B cell (primary cell): ENCODE measurements at regions not wholly inside any gene's neighbourhood (a gene's known extent, or its start where the extent isn't known, plus 50 kb on each side); places are given as distances from the start of the nearest gene placed in this dataset.
"Not testable (repeated sequence)": the region's sequence is repeated elsewhere in the genome, so short reads cannot be mapped to it uniquely, and the experiment has no call there.

Experiments used
- EZH2 ChIP-seq: IDR thresholded peaks from 2 replicates; pipeline ENCODE4 v1.6.1; 2012; ENCODE audit warnings: borderline replicate concordance, low read depth, mild to moderate bottlenecking, moderate library complexity, low read length; ENCODE audit not compliant: insufficient read depth, poor library complexity, severe bottlenecking
- TF ChIP-seq, protein P1 (sequence below): fragments of 200-600 bp; IDR thresholded peaks from one replicate; pipeline ENCODE4 v1.8.0; 2022; ENCODE audit warnings: antibody characterized with exemption, mild to moderate bottlenecking

DNA sequence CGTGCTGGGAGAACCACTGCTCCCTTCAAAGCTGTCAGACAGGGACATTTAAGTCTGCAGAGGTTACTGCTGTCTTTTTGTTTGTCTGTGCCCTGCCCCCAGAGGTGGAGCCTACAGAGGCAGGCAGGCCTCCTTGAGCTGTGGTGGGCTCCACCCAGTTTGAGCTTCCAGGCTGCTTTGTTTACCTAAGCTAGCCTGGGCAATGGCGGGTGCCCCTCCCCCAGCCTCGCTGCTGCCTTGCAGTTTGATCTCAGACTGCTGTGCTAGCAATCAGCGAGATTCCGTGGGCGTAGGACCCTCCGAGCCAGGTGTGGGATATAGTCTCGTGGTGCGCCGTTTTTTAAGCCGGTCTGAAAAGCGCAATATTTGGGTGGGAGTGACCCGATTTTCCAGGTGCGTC lies 572.6 kb downstream of the RFPL4B start:
- TF ChIP-seq, protein P1, sequence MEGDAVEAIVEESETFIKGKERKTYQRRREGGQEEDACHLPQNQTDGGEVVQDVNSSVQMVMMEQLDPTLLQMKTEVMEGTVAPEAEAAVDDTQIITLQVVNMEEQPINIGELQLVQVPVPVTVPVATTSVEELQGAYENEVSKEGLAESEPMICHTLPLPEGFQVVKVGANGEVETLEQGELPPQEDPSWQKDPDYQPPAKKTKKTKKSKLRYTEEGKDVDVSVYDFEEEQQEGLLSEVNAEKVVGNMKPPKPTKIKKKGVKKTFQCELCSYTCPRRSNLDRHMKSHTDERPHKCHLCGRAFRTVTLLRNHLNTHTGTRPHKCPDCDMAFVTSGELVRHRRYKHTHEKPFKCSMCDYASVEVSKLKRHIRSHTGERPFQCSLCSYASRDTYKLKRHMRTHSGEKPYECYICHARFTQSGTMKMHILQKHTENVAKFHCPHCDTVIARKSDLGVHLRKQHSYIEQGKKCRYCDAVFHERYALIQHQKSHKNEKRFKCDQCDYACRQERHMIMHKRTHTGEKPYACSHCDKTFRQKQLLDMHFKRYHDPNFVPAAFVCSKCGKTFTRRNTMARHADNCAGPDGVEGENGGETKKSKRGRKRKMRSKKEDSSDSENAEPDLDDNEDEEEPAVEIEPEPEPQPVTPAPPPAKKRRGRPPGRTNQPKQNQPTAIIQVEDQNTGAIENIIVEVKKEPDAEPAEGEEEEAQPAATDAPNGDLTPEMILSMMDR, result not testable (repeated sequence)
- not testable (repeated sequence) for TF ChIP-seq EZH2
